Ectodermal cell (in vitro differentiated cells): ENCODE measurements at regions not wholly inside any gene's neighbourhood (a gene's known extent, or its start where the extent isn't known, plus 50 kb on each side); places are given as distances from the start of the nearest gene placed in this dataset.
"Not testable (repeated sequence)": the region's sequence is repeated elsewhere in the genome, so short reads cannot be mapped to it uniquely, and the experiment has no call there.

ENCODE experiments used
- H3K27ac ChIP-seq: 2 replicates; pipeline ENCODE4 v1.7.0; 2013; ENCODE audit warnings: mild to moderate bottlenecking, low read depth, low read length; ENCODE audit not compliant: insufficient read depth, poor library complexity, severe bottlenecking
- H3K27me3 ChIP-seq: 2 replicates; pipeline ENCODE4 v1.7.0; 2013; ENCODE audit warnings: mild to moderate bottlenecking, low read length; ENCODE audit not compliant: insufficient read depth, control insufficient read depth, poor library complexity, severe bottlenecking
- H3K36me3 ChIP-seq: one replicate; pipeline ENCODE4 v1.7.0; 2013; ENCODE audit warnings: low read length; ENCODE audit not compliant: control insufficient read depth, insufficient read depth
- H3K4me1 ChIP-seq: one replicate; pipeline ENCODE4 v1.7.0; 2013; ENCODE audit warnings: low read length; ENCODE audit not compliant: control insufficient read depth, insufficient read depth
- H3K4me3 ChIP-seq: 2 replicates; pipeline ENCODE4 v1.7.0; 2013; ENCODE audit warnings: low read depth, low read length, control low read depth; ENCODE audit not compliant: insufficient read depth
- H3K9me3 ChIP-seq: 2 replicates; pipeline ENCODE4 v1.7.0; 2013; ENCODE audit warnings: mild to moderate bottlenecking, low read length, moderate library complexity; ENCODE audit not compliant: control insufficient read depth
- WGBS, 2 experiments: methylation state at CpG; one replicate each; pipeline ENCODE4 v1.1.7; 2013; ENCODE audit warnings: missing lambda C conversion rate in 2 of 2; 5-methylcytosine and 5-hydroxymethylcytosine counted together

DNA sequence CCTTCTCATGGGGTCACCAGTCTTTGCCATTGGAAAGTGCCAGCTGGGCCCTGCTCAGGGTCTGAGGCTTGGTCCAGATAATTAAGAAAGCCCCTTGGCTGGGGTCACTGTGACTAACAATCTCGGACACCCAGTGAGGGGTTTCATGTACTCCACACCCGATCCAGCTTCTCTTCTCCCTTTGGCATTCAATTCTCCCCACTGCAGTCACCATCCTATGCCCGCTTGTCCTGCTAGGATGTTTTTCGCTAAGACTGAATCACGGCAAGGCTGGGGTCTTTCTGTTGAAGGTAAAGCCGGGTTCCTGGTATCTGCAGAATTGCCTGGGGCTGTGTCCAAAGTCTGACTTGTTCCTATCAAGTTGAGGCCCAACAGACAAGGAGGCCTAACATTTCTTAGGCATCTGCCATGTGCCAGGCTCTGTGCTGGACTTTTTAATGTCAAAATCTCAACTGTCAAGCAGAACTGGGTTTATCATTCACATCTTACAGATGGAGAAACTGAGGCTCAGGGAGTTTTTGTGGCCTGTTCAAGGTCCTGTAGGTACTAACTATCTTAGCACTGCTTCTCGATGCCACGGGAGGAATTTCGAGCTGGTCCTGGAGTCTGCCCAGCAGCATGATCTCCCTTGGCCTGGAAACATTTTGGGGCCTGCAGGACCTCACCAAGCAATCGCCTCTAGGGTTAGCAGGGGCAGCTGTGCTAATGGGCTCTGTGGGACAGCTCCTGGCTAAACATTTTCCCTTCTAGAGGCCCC lies 142.0 kb upstream of the ALDH1B1 start:
- WGBS, 2 experiments, result 87% methylated on average over 10 of the region's 10 CpGs
- peaks cover 14% of the 10 kb centered on the region for H3K4me1 ChIP-seq
- no peak overlapping the region for H3K4me3 ChIP-seq
- no peaks in the 10 kb centered on the region for H3K27me3 ChIP-seq
- no peaks in the 10 kb centered on the region for H3K9me3 ChIP-seq
- no peaks in the 10 kb centered on the region for H3K36me3 ChIP-seq
- no peak overlapping the region for H3K27ac ChIP-seq

- no peak overlapping the region for H3K4me3 ChIP-seq
- no peak overlapping the region for H3K27ac ChIP-seq
- peaks cover 14% of the 10 kb centered on the region for H3K4me1 ChIP-seq
- no peaks in the 10 kb centered on the region for H3K27me3 ChIP-seq
- 80 to 84% methylated on average over 6 of the region's 6 CpGs for WGBS, 2 experiments
- H3K36me3 ChIP-seq, result no peaks in the 10 kb centered on the region
- H3K9me3 ChIP-seq, result no peaks in the 10 kb centered on the region
Observed at GRCh38 chr9:38249587-38250210, 142.8 kb upstream of the ALDH1B1 start.

DNA sequence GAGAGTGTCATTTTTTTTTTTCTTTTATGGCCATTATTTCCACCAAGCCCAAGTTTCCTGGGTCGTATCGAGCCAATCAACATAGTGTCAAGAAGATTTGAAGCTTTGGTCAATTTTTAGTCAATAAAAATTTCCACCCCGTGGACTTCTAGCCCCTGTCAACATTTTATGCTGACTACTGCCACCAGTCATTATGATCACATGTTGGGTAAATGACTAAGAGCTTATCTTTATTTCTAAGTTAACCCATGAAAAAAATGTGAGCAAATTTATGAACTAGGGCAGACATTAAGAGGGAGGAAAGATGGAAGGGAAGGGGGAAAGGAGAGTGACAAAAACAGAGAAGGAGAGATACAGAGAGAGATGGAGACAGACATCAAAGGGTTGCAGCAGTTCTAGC lies 143.5 kb upstream of the ALDH1B1 start:
- 100% methylated on average over 2 to 3 of the region's 3 CpGs for WGBS, 2 experiments
- peaks cover 8% of the 10 kb centered on the region for H3K4me1 ChIP-seq
- no peaks in the 10 kb centered on the region for H3K9me3 ChIP-seq
- H3K27ac ChIP-seq, result no peak overlapping the region
- H3K27me3 ChIP-seq, result no peaks in the 10 kb centered on the region
- H3K4me3 ChIP-seq, result no peak overlapping the region
- no peaks in the 10 kb centered on the region for H3K36me3 ChIP-seq

GRCh38 chr9:38246833-38247232 lies 145.7 kb upstream of the ALDH1B1 start:
- Histone ChIP-seq H3K4me1 (peaks cover 6% of the 10 kb centered on the region), H3K27me3 (no peaks in the 10 kb centered on the region), H3K36me3 (no peaks in the 10 kb centered on the region), H3K4me3 (no peak overlapping the region), H3K27ac (no peak overlapping the region), H3K9me3 (no peaks in the 10 kb centered on the region)
- WGBS, 2 experiments, result 94 to 95% methylated on average over 7 of the region's 7 CpGs

GRCh38 chr9:38244971-38245370 lies 147.5 kb upstream of the ALDH1B1 start:
- no peak overlapping the region for H3K4me3 ChIP-seq
- H3K27me3 ChIP-seq, result no peaks in the 10 kb centered on the region
- WGBS, 2 experiments, result 85 to 97% methylated on average over 1 of the region's 1 CpG
- H3K36me3 ChIP-seq, result no peaks in the 10 kb centered on the region
- H3K9me3 ChIP-seq, result no peaks in the 10 kb centered on the region
- no peaks in the 10 kb centered on the region for H3K4me1 ChIP-seq
- H3K27ac ChIP-seq, result no peak overlapping the region

DNA sequence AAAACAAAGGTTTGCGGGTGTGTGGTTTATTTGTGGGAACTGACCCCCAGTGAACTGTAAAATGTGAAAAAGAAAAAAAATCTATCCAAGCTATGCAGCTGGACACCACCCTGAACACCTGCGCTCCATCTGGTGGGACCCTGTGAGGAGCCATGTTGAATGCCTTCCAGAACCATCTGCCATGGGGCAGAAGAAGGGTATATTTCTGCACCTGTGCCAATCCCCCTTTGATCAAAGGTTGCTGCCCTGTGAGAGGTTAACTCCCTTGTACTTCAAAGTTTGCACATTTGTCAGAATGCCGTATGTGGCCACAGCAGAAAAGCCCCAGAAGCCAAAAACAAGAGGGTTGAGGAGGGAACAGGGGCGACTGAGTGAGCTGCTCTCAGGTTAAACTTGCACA lies 148.5 kb upstream of the ALDH1B1 start:
- WGBS, 2 experiments, result 86% methylated on average over 4 of the region's 4 CpGs

GRCh38 chr9:38242151-38242550 lies 150.4 kb upstream of the ALDH1B1 start:
- H3K4me1 ChIP-seq, H3K36me3 ChIP-seq, H3K9me3 ChIP-seq, H3K27ac ChIP-seq, H3K27me3 ChIP-seq, H3K4me3 ChIP-seq: not testable (repeated sequence)
- whole genome bisulfite sequencing, 2 experiments, result 95 to 97% methylated on average over 19 to 21 of the region's 30 CpGs

More for the DNA sequence above, 148.5 kb upstream of the ALDH1B1 start:
- H3K9me3 ChIP-seq, result no peaks in the 10 kb centered on the region
- H3K27ac ChIP-seq, result no peak overlapping the region
- no peaks in the 10 kb centered on the region for H3K27me3 ChIP-seq
- no peaks in the 10 kb centered on the region for H3K4me1 ChIP-seq
- H3K4me3 ChIP-seq, result no peak overlapping the region
- no peaks in the 10 kb centered on the region for H3K36me3 ChIP-seq

DNA sequence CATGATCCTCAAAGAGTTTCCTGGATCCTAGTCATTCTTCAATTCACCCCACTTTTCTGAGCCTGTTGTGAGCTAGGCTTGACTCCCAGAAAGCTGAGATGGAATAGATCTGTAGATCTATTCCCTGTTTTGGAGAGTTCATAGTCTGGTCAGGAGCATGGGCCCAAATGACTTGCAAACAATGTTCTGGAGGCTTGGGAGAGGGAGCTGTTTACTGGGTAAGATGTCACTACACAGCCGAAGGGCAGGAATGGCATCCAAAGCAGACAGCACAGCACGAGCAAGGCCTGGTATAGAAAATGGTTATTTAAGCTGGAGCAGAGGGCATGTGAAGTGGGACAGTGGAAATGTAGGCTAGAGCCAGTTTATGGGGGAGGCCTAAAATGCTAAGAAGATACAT lies 152.5 kb upstream of the ALDH1B1 start:
- peaks cover 2% of the 10 kb centered on the region for H3K4me1 ChIP-seq
- 91 to 94% methylated on average over 2 of the region's 2 CpGs for WGBS, 2 experiments
- H3K9me3 ChIP-seq, result no peaks in the 10 kb centered on the region
- H3K4me3 ChIP-seq, result no peak overlapping the region
- H3K36me3 ChIP-seq, result no peaks in the 10 kb centered on the region
- no peaks in the 10 kb centered on the region for H3K27me3 ChIP-seq
- no peak overlapping the region for H3K27ac ChIP-seq

DNA sequence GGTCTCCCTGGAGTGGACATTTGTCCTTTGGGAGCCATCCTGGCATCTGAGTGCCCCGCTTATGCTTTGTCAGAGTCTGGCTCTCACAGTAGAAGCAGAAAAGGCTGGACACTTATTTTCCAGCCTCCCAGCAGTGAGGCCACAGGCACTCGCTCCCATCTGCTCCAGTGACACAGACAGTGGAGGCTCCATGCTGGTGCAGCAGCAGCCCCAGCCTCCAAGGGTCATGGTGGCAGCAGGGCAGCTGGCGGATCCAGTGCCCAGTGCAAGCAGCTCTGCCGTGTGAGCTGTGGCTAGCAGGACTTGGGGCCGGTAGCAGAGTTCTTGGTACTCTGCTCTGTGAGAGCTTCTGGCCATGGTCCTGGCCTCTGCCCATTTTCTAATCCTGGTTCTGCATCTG lies 157.3 kb upstream of the ALDH1B1 start:
- no peak overlapping the region for H3K4me3 ChIP-seq
- no peak overlapping the region for H3K27ac ChIP-seq
- peaks cover 8% of the 10 kb centered on the region for H3K4me1 ChIP-seq
- H3K36me3 ChIP-seq, result no peaks in the 10 kb centered on the region
- 82 to 84% methylated on average over 5 of the region's 5 CpGs for WGBS, 2 experiments
- H3K27me3 ChIP-seq, result peaks cover 19% of the 10 kb centered on the region
- H3K9me3 ChIP-seq, result no peaks in the 10 kb centered on the region

DNA sequence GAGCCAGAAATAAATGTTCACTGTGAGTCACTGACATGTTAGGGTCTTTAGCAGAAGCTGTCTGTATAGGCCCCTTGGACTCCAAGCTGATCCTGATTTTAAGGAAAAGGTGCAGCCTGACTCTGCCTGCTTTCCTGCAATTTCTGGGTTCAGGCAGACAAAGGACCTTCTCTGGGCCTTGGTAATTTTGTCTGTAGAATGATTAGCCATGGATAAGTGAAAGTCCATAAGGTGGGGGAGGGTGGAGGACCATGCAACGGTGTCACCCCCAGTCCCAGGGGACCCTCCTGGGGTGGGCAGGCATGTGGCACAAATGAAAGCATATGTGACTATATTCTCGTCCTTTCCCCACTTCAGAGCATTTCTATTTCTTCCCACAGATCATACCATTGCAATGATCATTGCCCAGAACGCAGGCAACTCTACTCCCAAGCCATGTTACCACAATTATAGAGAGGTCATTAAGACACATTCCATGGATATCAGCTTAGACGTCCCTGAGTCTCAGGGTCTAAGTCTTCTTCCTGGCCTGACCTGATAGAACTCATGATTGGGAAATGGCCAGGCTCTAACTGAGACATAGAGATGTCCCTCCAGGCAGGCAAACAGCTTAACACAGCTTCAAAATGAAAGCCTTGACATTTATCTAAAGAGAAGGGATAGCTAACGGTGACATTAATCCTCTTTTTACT lies 157.9 kb upstream of the ALDH1B1 start:
- Histone ChIP-seq H3K27ac (no peak overlapping the region), H3K4me3 (no peak overlapping the region), H3K4me1 (peaks cover 14% of the 10 kb centered on the region), H3K9me3 (no peaks in the 10 kb centered on the region), H3K36me3 (no peaks in the 10 kb centered on the region), H3K27me3 (peaks cover 19% of the 10 kb centered on the region)
- 84 to 87% methylated on average over 5 of the region's 5 CpGs for WGBS, 2 experiments
